Keratinocyte (primary cell): ENCODE measurements at regions not wholly inside any gene's neighbourhood (a gene's known extent, or its start where the extent isn't known, plus 50 kb on each side); places are given as distances from the start of the nearest gene placed in this dataset.

Source experiments
- DNase-seq: peaks from one replicate; pipeline ENCODE4 v3.0.0-alpha.2; 2011; ENCODE audit warnings: low read depth, missing footprints, low spot score
- FAIRE-seq: peaks from 2 replicates; lab custom pipeline; 2011; peaks lifted over from hg19 to GRCh38; lab: Jason Lieb, UNC
- H2AFZ ChIP-seq: 2 replicates; pipeline ENCODE4 v1.6.0; 2012; ENCODE audit warnings: low read length, control low read depth, inconsistent platforms; ENCODE audit not compliant: control insufficient read depth
- H3K27ac ChIP-seq: 2 replicates; pipeline ENCODE4 v1.5.1; 2011; ENCODE audit warnings: low read length; ENCODE audit not compliant: control insufficient read depth, insufficient read depth
- H3K27me3 ChIP-seq: 3 replicates; pipeline ENCODE4 v1.6.0; 2011; ENCODE audit warnings: low read length; ENCODE audit not compliant: control insufficient read depth, insufficient read depth; ENCODE audit errors: extremely low read depth
- H3K36me3 ChIP-seq, 2 experiments: 2 replicates in 1 of 2; 3 replicates in 1 of 2; pipeline ENCODE4 v1.5.1; 2011; ENCODE audit warnings: low read length in 2 of 2, mild to moderate bottlenecking in 1 of 2; ENCODE audit not compliant: control insufficient read depth in 2 of 2, insufficient read depth in 2 of 2; ENCODE audit errors: extremely low read depth in 1 of 2
- H3K4me1 ChIP-seq: 3 replicates; pipeline ENCODE4 v1.5.1; 2011; ENCODE audit warnings: low read length; ENCODE audit not compliant: control insufficient read depth, insufficient read depth; ENCODE audit errors: extremely low read depth
- H3K4me2 ChIP-seq: 3 replicates; pipeline ENCODE4 v1.6.0; 2011; ENCODE audit warnings: low read depth, low read length; ENCODE audit not compliant: control insufficient read depth, insufficient read depth; ENCODE audit errors: extremely low read depth
- H3K4me3 ChIP-seq, 3 experiments: fragments of 200-600 bp in 1 of 3; sonication (generic) in 1 of 3; 2 replicates in 2 of 3; 3 replicates in 1 of 3; pipeline ENCODE4 v1.5.1; 2011 to 2016; ENCODE audit warnings: low read length in 3 of 3, mild to moderate bottlenecking in 3 of 3, control low read depth in 2 of 3, inconsistent platforms in 1 of 3, low read depth in 1 of 3, mixed read lengths in 1 of 3, mixed run types in 1 of 3, moderate library complexity in 1 of 3; ENCODE audit not compliant: control insufficient read depth in 2 of 3, insufficient read depth in 2 of 3; ENCODE audit errors: extremely low read depth in 1 of 3
- H3K79me2 ChIP-seq: 2 replicates; pipeline ENCODE4 v1.6.0; 2012; ENCODE audit warnings: low read length; ENCODE audit not compliant: control insufficient read depth, insufficient read depth
- H3K9ac ChIP-seq: 3 replicates; pipeline ENCODE4 v1.6.0; 2011; ENCODE audit warnings: low read length; ENCODE audit not compliant: control insufficient read depth, insufficient read depth; ENCODE audit errors: extremely low read depth
- H3K9me1 ChIP-seq: 3 replicates; pipeline ENCODE4 v1.6.0; 2011; ENCODE audit warnings: low read length; ENCODE audit not compliant: control insufficient read depth, insufficient read depth; ENCODE audit errors: extremely low read depth
- H3K9me3 ChIP-seq: 2 replicates; pipeline ENCODE4 v1.5.1; 2012; ENCODE audit warnings: low read depth, low read length; ENCODE audit not compliant: control insufficient read depth
- H4K20me1 ChIP-seq: 3 replicates; pipeline ENCODE4 v1.6.0; 2011; ENCODE audit warnings: low read length; ENCODE audit not compliant: control insufficient read depth, insufficient read depth; ENCODE audit errors: extremely low read depth
- EZH2 ChIP-seq: IDR thresholded peaks from one replicate; pipeline ENCODE4 v1.6.1; 2012; ENCODE audit warnings: inconsistent platforms, mild to moderate bottlenecking, low read length, moderate library complexity
- dilution Hi-C: fragments of 300-500 bp; cut with MboI; formaldehyde crosslinking; loops from one replicate; pipeline ENCODE4 v1.7.0; 2020; ENCODE audit warnings: low sequenced_read_pairs; ENCODE audit not compliant: extremely low pct_ligation_motif_present
- TF ChIP-seq, protein P1 (sequence below), 3 experiments: IDR thresholded peaks in 1 of 3; conservative IDR thresholded peaks in 1 of 3; optimal IDR thresholded peaks in 1 of 3; 2 replicates in 2 of 3; 3 replicates in 1 of 3; pipeline versions ENCODE3 to v1.5.1; 2011; ENCODE audit warnings: low read length in 3 of 3, mild to moderate bottlenecking in 3 of 3, moderate library complexity in 2 of 3, control low read depth in 1 of 3, inconsistent platforms in 1 of 3; ENCODE audit not compliant: insufficient read depth in 2 of 3; ENCODE audit errors: extremely low read depth in 1 of 3

DNA sequence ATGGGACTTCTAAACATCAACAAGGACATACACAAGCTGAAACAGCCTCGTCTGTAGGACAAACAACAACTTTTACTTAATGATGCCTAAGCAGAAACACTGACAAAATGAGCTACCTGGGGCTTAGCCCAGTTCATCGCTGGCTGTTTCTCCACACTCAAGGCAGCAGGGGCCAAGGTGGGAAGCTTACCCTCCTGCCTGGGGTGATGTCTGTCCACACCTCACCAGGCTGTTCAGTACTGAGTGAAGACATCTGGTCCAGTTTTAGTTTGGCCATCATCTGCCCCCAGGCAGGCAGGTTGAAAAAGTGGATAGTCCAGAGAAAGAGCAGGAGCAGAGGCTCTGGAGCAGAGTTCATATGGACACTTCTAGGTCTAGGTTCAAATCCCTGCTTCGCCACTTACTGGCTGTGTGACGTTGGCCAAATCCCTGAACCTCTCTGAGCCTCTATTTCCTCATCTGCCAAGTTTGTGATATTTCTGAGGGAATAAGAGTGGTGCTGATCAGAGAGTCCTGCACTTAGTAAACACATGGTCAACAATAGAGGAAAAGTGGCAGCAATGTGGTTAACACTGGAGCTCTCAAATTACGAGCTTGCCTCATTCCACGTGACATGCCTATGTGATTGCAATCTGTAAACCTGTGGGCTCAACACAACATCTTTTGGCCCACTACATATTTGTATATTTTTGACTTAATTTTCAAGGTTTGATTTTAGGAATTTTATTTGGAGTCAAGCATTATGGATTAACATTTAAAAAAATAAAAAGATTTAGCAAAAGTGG lies 720.1 kb upstream of the TMEM132C start:
- Histone ChIP-seq H3K36me3 (no peaks in the 10 kb centered on the region), H2AFZ (no peak overlapping the region), H3K4me3 (no peak overlapping the region), H3K9me3 (no peaks in the 10 kb centered on the region), H4K20me1 (no peaks in the 10 kb centered on the region), H3K4me2 (no peak overlapping the region), H3K27ac (no peak overlapping the region), H3K9me1 (no peaks in the 10 kb centered on the region), H3K79me2 (no peaks in the 10 kb centered on the region), H3K27me3 (no peaks in the 10 kb centered on the region), H3K9ac (no peak overlapping the region), H3K4me1 (no peaks in the 10 kb centered on the region)
- no peak for TF ChIP-seq EZH2
- TF ChIP-seq, protein P1, sequence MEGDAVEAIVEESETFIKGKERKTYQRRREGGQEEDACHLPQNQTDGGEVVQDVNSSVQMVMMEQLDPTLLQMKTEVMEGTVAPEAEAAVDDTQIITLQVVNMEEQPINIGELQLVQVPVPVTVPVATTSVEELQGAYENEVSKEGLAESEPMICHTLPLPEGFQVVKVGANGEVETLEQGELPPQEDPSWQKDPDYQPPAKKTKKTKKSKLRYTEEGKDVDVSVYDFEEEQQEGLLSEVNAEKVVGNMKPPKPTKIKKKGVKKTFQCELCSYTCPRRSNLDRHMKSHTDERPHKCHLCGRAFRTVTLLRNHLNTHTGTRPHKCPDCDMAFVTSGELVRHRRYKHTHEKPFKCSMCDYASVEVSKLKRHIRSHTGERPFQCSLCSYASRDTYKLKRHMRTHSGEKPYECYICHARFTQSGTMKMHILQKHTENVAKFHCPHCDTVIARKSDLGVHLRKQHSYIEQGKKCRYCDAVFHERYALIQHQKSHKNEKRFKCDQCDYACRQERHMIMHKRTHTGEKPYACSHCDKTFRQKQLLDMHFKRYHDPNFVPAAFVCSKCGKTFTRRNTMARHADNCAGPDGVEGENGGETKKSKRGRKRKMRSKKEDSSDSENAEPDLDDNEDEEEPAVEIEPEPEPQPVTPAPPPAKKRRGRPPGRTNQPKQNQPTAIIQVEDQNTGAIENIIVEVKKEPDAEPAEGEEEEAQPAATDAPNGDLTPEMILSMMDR (optimal IDR thresholded peaks at IDR 0.05 in 1 of 3, IDR thresholded peaks at IDR 0.05 in 1 of 3, conservative IDR thresholded peaks at IDR 0.05 in 1 of 3; ENCODE audit: extremely low read depth in 1 of 3, insufficient read depth in 2 of 3, low read length in 3 of 3) = no peak
- FAIRE-seq (no peak), DNase-seq (no peak)
- dilution Hi-C loops = no loop called here

DNA sequence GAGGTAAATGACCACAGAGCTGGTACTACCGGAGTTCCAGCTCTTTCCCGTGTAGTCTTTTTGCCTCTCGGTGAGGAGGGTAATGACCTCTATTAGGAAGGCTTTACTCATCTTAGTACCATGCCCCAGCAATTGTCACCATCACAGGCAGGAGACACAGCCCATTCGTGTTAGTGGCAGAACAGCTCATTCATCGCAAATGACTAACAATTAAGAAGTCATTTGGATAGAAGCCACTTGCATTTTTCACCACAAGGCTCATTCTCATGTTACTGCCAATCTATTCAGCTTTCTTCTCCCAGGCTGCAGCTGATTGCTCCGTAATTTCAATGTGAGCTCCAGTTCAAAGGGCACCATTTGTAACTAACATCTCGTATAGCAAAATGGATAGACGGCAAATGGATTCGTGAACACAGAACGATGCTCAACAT lies 718.8 kb upstream of the TMEM132C start:
- TF ChIP-seq, protein P1 (optimal IDR thresholded peaks at IDR 0.05 in 1 of 3, IDR thresholded peaks at IDR 0.05 in 1 of 3, conservative IDR thresholded peaks at IDR 0.05 in 1 of 3; ENCODE audit: extremely low read depth in 1 of 3, insufficient read depth in 2 of 3, low read length in 3 of 3) = no peak
- TF ChIP-seq EZH2 = no peak
- Histone ChIP-seq H3K79me2 (no peaks in the 10 kb centered on the region), H3K36me3 (no peaks in the 10 kb centered on the region), H3K9me1 (no peaks in the 10 kb centered on the region), H3K9me3 (no peaks in the 10 kb centered on the region), H3K27me3 (no peaks in the 10 kb centered on the region), H3K4me1 (no peaks in the 10 kb centered on the region), H4K20me1 (no peaks in the 10 kb centered on the region), H3K4me2 (no peak overlapping the region), H2AFZ (no peak overlapping the region), H3K27ac (no peak overlapping the region), H3K9ac (no peak overlapping the region), H3K4me3 (no peak overlapping the region)
- FAIRE-seq (no peak), DNase-seq (no peak)
- dilution Hi-C loops = no loop called here
